GM18870 (cell line): ENCODE measurements at regions not wholly inside any gene's neighbourhood (a gene's known extent, or its start where the extent isn't known, plus 50 kb on each side); places are given as distances from the start of the nearest gene placed in this dataset.

Experiments used
- ATAC-seq: cut with Tn5 transposase; IDR thresholded peaks from one replicate; pipeline ENCODE4 v1.9.1; 2021; ENCODE audit warnings: moderate library complexity; ENCODE audit not compliant: unreplicated experiment

GRCh38 chr1:57959531-57960241 lies 535.8 kb upstream of the DAB1 start:
- ATAC-seq, result no peak

GRCh38 chr1:57957576-57957975 lies 533.7 kb upstream of the DAB1 start:
- no peak for ATAC-seq

GRCh38 chr1:57951390-57951789 lies 527.5 kb upstream of the DAB1 start:
- ATAC-seq, result no peak

- ATAC-seq, result no peak
Measured at GRCh38 chr1:57949168-57949567, 525.3 kb upstream of the DAB1 start.

GRCh38 chr1:57947471-57947870 lies 523.6 kb upstream of the DAB1 start:
- ATAC-seq, result no peak

- no peak for ATAC-seq
Measured at GRCh38 chr1:57945045-57945444, 521.2 kb upstream of the DAB1 start.

- no peak for ATAC-seq
Measured at GRCh38 chr1:57943365-57943764, 519.5 kb upstream of the DAB1 start.

GRCh38 chr1:57934745-57935144 lies 510.9 kb upstream of the DAB1 start:
- ATAC-seq, result no peak

GRCh38 chr1:57927003-57927402 lies 503.1 kb upstream of the DAB1 start:
- no peak for ATAC-seq

GRCh38 chr1:57926025-57926552 lies 502.2 kb upstream of the DAB1 start:
- no peak for ATAC-seq

- no peak for ATAC-seq
Measured at GRCh38 chr1:57925226-57925625, 501.4 kb upstream of the DAB1 start.

GRCh38 chr1:57922130-57922529 lies 498.3 kb upstream of the DAB1 start:
- ATAC-seq, result no peak

- ATAC-seq, result no peak
Measured at GRCh38 chr1:57916041-57916440, 492.2 kb upstream of the DAB1 start.

- ATAC-seq, result no peak
Measured at GRCh38 chr1:57911427-57911826, 487.6 kb upstream of the DAB1 start.

- no peak for ATAC-seq
Measured at GRCh38 chr1:57910782-57911181, 486.9 kb upstream of the DAB1 start.

- ATAC-seq, result no peak
Measured at GRCh38 chr1:57910305-57910704, 486.4 kb upstream of the DAB1 start.

GRCh38 chr1:57908147-57908890 lies 484.5 kb upstream of the DAB1 start:
- ATAC-seq, result no peak

- ATAC-seq, result no peak
Measured at GRCh38 chr1:57901208-57901919, 477.5 kb upstream of the DAB1 start.

- ATAC-seq, result no peak
Measured at GRCh38 chr1:57898531-57898930, 474.7 kb upstream of the DAB1 start.

GRCh38 chr1:57897581-57897980 lies 473.7 kb upstream of the DAB1 start:
- ATAC-seq, result no peak

GRCh38 chr1:57894315-57894714 lies 470.5 kb upstream of the DAB1 start:
- ATAC-seq, result no peak
